ENCODE measurements at regions not wholly inside any gene's neighbourhood (a gene's known extent, or its start where the extent isn't known, plus 50 kb on each side); places are given as distances from the start of the nearest gene placed in this dataset.

DNA sequence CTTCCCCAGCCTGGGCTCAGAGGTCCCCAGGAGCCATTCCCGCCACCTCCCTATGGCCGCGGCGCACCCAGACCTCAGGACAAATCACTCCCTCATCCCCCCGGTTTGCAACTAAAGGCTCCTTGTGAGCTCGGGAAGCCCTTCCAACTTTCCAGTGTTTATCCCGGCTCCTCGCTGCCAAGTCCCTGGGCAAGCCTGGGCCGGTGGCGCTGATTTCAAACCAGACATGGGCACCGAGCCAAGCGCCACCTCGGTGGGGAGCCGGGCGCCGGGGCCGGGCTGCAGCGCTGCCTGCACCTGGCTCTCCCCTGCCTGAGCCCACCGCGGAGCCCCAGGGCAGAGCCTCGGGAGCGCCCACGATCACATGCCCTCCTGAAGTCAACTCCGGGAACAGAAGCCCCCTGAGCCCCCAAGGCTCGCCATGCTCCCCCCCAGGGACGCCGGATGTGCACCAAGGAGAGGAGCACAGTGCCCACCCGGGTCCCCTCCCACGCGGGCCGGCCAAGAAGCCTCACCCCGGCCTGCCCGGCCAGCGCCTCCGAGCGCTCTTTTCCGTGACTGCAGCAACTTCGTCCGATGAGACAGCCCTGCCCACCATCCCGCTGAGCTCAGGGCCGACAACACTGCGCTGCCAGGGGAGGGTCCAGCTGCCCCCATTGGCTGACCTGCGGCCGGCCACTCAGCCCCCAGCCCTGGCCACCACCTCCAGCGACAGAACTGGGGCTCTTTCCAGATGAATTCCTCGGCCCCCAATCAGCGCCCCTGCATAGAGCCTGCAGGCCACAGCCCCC lies 50.0 kb downstream of the NCOR2 start:
- no peak for DNase-seq

DNA sequence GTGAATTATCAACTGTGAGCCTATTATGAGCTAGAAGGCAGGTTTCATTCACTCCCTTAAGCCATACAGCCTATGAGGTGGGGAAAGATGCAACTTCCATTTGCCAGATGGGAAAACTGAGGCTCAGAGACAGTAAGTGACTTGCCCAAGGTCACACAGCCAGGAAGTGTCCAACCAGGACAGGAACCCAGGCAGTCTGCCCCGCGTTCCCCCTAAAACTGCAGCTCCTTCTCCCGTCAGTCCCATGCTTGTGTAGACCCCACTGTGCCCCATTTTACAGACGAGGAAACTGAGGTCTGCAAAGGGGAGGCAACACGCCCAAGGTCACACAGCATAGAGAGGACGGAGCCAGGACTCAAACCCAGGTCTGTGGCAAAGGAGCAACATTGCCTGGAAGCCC lies 50.6 kb downstream of the NCOR2 start:
- no peak for DNase-seq

DNA sequence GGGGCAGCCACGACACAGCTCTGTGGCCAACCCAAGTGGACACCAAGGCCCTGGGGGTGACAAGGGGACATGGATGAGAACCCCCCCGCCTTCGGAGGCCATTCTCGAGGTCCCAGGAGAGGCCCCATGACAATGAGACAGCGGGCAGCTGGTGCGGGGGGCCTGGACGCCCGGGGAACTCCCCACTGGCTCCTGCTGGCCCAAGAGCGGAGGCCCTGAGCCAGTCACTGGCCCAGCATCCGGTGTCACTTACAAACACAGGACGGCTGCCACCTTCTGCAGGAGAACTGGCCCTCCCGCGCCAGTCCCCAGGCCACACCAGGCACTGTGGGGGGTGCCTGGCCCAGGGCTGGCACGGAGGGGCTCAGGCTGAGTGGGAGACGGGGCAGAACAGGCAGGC lies 51.4 kb downstream of the NCOR2 start:
- DNase-seq: no peak

DNA sequence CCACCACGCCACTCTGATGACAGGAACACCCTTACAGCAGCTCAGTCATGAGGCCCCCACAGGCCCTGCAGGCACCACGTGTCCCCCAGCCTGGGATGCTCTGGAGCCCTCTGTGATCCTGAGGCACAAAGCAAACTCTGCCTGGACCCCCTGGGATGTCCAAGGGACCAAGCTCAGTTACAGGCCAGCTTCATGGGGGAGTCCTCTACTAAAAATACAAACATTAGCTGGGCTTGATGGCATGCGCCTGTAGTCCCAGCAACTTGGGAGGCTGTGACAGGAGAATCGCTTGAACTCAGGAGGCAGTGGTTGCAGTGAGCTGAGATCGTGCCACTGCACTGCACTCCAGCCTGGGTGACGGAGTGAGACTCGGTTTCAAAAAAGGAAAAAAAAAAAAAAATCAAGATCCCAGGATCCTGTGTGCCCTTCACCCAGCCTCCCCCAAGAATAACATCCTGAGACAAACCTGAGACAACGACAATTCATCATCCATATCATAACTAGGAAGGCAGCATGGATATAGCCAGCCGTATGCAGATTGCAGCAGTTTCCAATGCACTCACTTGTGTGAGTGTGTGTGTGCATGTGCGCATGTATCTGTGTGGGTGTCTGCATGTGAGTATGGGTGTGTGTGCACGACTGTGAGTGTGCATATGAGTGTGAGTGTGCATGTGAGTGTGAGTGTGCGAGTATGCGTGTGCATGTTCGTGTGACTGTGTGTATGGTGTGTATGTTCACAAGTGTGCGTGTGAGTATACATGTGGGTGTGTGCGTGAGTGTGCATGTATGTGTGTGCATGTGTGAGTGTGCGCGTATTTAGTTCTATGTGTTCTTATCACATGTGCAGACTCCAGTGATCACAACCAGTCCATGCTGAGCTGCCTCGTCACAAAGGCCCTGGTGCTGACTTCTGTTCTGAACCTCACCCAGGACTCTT lies 52.1 kb downstream of the NCOR2 start:
- DNase-seq: no peak

DNA sequence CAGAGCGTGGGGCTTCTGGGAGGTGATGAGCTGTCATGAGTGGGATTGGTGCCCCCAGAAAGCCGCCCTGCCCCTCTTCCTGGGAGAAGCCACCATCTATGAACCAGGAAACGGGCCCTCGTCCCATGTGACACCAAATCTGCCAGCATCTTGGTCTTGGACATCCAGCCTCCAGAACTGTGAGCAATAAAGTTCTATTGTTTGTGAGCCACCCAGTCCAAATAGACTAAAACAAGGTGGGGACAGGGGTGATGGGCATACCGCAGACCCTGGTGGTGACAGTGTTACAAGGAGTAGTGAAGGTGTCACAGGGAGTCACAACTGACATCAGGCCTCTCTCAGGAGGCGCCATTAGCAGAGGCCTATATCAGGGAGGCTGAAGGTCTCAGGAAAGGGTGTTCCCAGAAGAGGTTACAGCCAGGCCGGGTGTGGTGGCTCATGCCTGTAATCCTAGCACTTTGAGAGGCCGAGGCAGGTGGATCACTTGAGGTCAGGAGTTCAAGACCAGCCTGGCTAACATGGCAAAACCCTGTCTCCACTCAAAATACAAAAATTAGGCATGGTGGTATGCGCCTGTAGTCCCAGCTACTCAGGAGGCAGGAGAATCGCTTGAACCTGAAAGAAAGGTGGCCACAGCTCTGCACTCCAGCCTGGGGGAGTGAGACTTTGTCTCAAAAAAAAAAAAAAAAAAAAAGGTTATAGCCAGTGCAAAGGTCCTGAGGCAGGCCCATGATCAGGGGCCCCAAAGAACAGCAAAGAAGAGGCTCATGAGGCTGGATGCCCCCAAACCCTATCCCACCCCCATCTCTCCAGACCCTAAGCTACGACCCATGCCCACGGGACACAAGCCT lies 53.0 kb downstream of the NCOR2 start:
- no peak for DNase-seq

GRCh38 chr12:124513297-124513867 lies 54.0 kb downstream of the NCOR2 start:
- no peak for DNase-seq

DNA sequence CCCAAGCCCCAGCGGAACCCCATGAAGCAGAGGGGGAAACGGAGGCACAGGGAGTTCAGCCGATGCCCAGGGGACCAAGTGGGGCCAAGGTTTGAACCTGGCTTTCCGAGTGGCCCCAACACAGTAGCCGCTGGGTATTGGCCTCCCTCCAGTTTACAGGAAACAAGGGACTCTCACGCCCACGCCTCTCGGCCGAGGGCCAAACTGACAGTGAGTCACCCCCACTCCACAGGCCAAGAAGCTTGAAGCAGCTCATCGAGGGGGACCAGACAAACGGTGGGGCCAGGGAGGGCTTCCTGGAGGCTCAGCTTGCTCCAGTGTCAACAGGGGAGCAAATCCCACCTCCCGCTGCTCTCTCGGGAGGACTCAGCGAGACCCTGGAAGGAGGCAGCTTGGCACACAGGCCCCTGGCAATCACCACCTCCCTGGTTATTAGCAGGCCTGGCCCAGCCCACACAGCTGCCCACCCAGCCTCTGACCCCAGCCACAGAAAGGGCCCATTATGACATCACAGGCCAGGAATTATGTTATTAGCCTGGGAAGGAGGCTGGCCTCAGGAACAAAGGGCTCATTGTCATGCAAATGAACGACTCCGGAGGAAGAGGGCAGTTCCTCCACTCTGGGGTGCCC lies 54.6 kb downstream of the NCOR2 start:
- DNase-seq: no peak

GRCh38 chr12:124511259-124511985 lies 56.0 kb downstream of the NCOR2 start:
- DNase-seq: no peak

DNA sequence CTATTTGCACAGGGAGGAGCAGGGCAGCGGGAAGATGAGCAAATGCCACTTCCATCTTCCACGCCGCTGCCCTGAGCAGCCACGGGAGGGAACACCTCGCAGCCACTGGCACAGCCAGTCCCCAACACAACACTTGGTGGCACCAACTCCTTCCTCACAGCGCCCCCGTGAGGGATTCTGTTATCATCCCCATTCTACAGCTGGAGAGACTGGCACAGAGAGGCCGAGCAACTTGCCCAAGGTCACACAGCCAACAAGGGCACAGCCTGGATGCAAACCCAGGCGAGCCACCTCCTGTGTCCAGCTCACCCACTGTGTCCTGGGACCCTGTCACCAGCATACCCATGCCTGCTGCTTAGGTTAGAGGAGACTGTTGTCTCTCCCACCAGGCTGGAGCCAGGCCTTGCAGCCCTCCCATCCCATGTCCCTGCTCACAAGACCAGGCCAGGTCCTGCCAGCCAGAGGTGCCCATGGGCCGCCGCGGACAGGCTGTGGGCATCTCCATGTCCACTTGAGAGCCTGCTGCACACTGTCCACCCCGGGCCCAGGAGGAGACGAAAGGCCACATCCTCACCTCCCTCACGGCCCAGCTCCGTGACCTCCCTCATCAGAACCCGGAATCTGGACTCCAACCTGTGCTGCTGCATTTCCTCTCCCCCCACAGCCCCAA lies 57.0 kb downstream of the NCOR2 start:
- DNase-seq: no peak

DNA sequence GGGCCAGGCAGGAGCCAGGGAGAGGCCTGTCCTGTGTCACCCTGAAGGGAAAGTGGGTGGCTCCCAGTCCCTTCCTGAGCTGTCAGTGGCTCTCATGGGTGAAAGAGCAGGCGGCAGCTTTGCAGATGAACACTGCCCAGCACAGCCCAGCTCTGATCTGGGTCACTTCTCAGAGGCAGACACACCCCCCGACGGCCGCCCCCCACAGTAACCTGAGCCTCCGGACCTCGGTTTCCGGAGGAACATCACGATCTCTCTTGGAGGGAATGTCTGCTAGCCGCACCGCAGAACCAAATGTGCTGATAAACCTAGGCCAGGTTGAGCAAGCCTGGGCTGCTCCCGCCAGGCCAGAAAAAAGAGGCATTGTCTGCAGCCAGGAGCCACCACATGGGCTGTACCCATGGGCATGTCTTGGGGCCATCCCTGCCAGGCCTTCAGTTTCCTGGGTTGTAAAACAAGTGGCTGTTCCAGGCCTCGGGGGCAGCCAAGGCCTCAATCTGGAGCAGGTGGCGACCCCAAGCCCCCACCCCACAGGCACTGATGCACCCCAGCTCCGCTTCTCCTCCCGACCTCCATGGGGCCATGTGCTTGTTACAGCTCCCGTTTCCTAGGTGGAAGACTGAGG lies 57.6 kb downstream of the NCOR2 start:
- no peak for DNase-seq

- DNase-seq: no peak
These were observed 58.1 kb downstream of the NCOR2 start for GRCh38 chr12:124509300-124509675.

DNA sequence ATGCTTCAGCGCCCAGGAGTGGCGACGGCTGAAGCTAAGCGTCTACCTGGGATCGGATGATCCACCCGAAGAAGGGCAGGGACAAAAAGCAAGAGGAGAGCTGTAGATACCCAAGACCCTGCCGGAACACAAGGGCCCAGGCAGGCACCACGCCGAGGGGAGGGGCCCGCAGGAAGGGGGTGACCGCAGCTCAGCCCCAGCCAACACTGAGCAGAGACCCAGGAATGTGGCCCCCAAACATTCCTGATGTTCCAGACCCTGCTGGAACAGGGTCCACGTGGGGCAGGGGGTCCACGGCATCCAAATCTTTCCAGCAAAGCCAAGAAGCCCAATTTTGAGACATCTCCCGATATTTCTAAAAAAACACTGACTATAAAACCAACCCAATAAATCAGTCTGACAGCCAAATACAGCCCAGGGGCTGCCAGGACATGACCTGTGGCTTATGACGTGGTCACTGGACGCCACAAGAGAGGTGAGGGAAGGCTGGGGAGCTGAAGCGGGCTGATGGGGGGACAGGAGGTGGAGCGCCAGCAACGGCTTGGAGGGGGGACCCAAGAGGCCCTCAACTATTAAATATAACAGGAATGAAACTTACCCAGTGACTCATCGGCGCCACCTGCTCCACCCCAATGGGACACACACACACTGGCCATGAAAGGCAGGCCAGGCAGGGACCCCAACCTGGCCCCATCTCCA lies 58.9 kb downstream of the NCOR2 start:
- no peak for DNase-seq

DNA sequence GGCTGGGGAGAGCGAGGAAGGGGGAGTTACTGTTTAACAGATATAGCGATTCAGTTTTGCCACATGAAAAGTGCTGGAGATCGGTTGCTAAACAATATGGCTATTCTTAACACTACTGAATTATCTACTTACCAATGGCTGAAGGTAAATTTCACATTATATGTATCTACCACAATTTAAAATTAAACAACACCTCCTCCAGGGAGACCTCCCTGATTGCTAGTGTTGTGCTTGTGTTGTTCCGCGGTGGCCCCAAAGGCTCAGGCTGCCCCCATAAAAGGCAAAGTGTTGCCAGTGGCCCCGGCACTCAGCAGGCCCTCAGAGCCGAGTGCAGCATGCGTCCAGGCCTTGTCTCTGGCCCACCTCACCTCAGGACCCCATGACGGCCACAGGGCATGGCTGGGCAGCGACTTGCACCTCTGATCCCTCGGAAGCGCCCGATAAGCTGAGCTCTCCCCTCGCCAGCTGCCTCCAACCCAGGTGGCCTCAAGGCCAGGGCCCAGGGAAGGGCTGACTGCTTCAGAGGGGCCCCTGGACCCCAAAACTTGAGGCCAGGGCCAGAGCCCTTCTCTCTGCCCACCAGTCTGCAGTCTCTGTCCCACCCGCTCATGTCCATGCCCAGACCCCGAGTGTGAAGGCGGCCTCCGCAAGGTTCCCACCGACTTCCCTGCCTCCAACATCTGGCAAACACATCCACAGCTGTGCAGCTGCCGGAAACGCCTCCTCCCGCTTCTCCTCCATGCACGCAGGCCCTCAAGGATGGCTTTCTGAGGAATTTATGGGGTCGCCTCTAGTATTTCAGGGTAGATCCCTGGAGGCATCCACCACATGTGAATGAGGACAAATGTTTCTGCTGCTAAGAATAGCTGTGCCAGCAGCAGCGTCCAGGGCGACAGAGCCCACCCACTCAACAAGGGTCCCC lies 60.0 kb downstream of the NCOR2 start:
- no peak for DNase-seq

- no peak for DNase-seq
These were observed 60.6 kb downstream of the NCOR2 start for GRCh38 chr12:124506832-124507153.

DNA sequence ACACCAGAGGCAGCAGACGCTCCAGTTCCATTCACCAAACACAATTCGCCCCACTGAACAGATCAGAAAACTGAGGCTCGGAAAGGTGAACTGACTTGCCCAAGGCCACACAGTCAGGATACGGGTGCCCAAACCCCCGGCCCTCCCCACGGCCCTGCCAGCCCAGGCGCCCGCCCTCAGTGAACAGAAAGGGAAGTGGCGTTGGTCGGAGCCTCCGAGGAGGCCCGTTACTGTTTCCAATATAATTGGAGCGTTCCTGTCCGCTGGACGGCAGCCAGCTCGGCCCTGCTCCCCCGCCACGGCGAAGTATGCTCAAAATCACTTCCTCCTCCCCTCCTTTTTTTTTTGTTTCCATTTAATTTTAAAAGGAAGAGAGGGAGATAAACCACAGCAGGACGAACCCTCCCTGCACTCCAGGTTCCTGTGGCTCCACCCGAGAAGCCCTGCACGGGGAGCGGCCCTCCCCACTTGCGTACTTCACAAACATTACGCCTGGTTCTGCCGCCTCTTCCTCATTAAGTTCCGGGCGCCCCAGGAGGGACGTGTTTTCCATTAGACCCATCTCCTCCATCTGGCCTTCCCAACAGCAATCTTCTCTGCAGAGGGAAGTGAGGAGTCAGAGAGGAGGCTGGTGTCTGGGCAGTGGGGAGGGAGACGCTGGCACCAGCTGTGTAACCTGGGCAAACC lies 61.1 kb downstream of the NCOR2 start:
- DNase-seq: no peak

DNA sequence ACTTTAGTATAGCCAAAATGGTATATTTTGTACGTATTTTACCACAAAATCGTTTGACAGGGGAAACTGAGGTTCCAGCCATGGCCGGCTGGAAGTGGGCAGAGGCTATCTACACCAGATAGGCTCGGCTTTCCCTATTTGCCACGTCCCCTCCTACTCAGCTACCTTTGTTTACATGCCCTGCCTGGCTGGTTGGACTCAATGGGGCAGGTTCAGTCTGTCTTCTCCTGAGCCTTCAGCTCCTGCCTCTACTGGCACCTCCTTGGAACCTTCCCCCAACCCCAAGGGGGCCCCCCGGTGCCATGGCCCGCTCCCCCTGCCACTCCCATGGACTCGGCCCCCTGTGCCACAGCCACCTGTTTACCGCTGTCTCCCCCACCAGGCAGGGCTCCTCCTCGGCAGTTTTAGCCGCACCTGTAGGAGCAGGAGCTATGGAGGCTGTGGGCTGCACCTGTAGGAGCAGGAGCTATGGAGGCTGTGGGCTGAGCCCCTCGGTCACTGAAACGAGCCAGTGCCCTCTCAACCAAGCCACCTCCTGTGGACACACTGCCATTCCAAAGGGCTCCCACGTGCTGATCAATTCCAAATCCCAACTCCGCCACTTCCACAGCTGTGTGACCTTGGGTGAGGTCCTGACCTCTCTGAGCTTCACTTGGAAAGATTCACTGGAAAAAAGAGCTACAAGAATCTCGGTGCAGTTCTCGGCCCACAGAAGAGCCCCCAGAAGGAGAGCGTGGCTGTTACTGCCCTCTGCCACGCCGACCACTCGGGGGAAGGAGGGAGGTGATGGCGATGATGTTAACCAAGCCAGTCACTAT lies 62.2 kb downstream of the NCOR2 start:
- no peak for DNase-seq

DNA sequence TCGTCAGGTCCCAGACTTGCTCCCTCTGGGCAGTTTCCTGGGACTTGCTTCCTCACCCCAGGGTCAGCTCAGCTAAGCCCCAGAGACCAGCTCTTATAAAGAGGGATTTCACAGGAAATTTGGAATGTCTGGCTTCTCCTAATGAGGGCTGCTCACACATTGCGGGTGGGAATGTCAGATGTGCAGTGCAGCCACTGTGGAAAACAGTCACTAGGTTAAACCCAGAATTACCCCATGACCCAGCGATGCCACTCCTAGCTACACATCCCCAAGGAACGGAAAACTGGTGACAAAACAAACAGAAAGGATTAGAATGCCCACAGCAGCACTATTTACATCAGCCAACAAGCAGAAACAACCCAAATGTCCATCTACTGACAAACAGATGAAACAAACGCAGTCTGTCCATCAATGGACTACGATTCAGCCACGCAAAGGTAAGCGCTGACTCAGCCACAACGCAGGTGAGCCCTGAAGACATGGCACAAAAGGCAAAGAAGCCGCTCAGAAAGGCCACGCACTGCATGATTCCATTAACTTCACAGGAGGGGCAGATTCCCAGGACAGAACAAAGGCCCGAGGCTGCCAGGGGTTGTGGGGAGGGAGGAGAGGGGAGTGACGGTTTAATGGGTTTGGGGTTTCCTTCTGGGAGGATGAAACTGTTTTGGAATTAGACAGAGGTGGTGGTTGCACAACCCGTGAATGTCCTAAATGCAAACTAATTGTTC lies 63.0 kb downstream of the NCOR2 start:
- no peak for DNase-seq
